CD4-positive, alpha-beta T cell (primary cell): ENCODE measurements at regions not wholly inside any gene's neighbourhood (a gene's known extent, or its start where the extent isn't known, plus 50 kb on each side); places are given as distances from the start of the nearest gene placed in this dataset.

Source experiments
- ATAC-seq: fragments of 200-7000 bp; cut with Tn5 transposase; one replicate; pipeline ENCODE4 v1.10.0; 2022; ENCODE audit warnings: mild to moderate bottlenecking; ENCODE audit not compliant: poor library complexity
- CTCF ChIA-PET: fragments of 350-600 bp; sonication (Branson Sonifier 250); formaldehyde crosslinking; loops from one replicate; lab custom pipeline; 2021; ENCODE audit warnings: antibody characterized with exemption, inconsistent platforms; lab: Charles Lee
- POLR2A ChIA-PET: fragments of 350-600 bp; sonication (Branson Sonifier 250); formaldehyde crosslinking; loops from one replicate; lab custom pipeline; 2021; ENCODE audit warnings: antibody characterized with exemption, inconsistent platforms; lab: Charles Lee
- DNase-seq, 14 experiments: peaks; one replicate each; pipeline ENCODE4 v3.0.0-alpha.2; 2013 to 2020; ENCODE audit warnings: mixed read lengths in 2 of 14
- H3K27ac ChIP-seq, 2 donors: one replicate each; pipeline versions ENCODE4 v1.5.1 to v1.7.0; 2013; ENCODE audit warnings: low read length in 2 of 2, low read depth in 1 of 2, mild to moderate bottlenecking in 1 of 2
- H3K27me3 ChIP-seq, 2 experiments: 1 replicate in 1 of 2; 2 replicates in 1 of 2; pipeline versions ENCODE4 v1.6.1 to v1.7.0; 2013; ENCODE audit warnings: low read length in 2 of 2, control low read depth in 1 of 2, mild to moderate bottlenecking in 1 of 2, moderate library complexity in 1 of 2; ENCODE audit not compliant: insufficient read depth in 2 of 2, control insufficient read depth in 1 of 2
- H3K36me3 ChIP-seq: one replicate; pipeline ENCODE4 v1.6.1; 2013; ENCODE audit warnings: low read length, control low read depth; ENCODE audit not compliant: insufficient read depth
- H3K4me1 ChIP-seq: one replicate; pipeline ENCODE4 v1.6.1; 2013; ENCODE audit warnings: low read length, control low read depth; ENCODE audit not compliant: insufficient read depth
- H3K4me3 ChIP-seq: one replicate; pipeline ENCODE4 v1.5.1; 2013; ENCODE audit warnings: mild to moderate bottlenecking, low read length, moderate library complexity
- H3K9me3 ChIP-seq, 2 experiments: 1 replicate in 1 of 2; 2 replicates in 1 of 2; pipeline versions ENCODE4 v1.6.1 to v1.7.0; 2013; ENCODE audit warnings: low read length in 2 of 2, mild to moderate bottlenecking in 2 of 2, control low read depth in 1 of 2, moderate library complexity in 1 of 2; ENCODE audit not compliant: control insufficient read depth in 1 of 2, insufficient read depth in 1 of 2
- H3K27ac Mint-ChIP-seq: one replicate; pipeline ENCODE4 v1.8.0; 2020; ENCODE audit warnings: mixed read lengths
- H3K27me3 Mint-ChIP-seq: one replicate; pipeline ENCODE4 v1.8.0; 2021; ENCODE audit warnings: mixed read lengths
- H3K36me3 Mint-ChIP-seq: one replicate; pipeline ENCODE4 v1.8.0; 2021; ENCODE audit warnings: low read depth, mixed read lengths
- H3K4me1 Mint-ChIP-seq: one replicate; pipeline ENCODE4 v1.8.0; 2021; ENCODE audit warnings: low read depth, mixed read lengths
- H3K4me3 Mint-ChIP-seq: one replicate; pipeline ENCODE4 v1.8.0; 2020; ENCODE audit warnings: mild to moderate bottlenecking, mixed read lengths
- H3K9me3 Mint-ChIP-seq: one replicate; pipeline ENCODE4 v1.8.0; 2020; ENCODE audit warnings: mixed read lengths
- intact Hi-C, 2 experiments: fragments of 100-400 bp; cut with DNase I in 1 of 2; cut with micrococcal nuclease in 1 of 2; formaldehyde crosslinking; loops; one replicate each; pipeline versions ENCODE4 v1.15.1 to v1.9.0; 2023 to 2025; cut with DNase I, micrococcal nuclease
- TF ChIP-seq, protein P1 (sequence below): fragments of 200-600 bp; IDR thresholded peaks from one replicate; pipeline ENCODE4 v1.8.0; 2022; ENCODE audit warnings: antibody characterized with exemption, mild to moderate bottlenecking

DNA sequence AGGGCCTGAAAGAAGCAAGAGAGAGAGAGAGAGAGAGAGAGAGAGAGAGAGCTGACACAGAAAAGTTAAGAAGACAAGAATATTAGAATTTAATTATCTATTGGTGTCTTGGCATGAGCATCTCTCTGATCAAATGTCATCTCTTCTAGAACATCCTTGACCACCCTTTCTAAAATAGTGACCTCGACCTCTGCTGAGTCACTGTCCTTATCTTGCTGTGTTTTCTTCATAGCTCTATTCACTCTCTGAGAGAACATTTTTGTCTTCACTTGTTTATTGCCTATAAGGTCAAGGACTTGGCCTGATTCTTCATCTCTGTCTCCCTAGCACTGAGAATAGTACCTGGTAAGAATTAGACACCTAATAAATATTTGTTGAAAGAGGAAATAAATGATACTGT lies 383.8 kb upstream of the RPS23 start:
- no peaks in the 10 kb centered on the region for H3K4me1 Mint-ChIP-seq
- intact Hi-C loops: no loop called here
- ChIA-PET POLR2A (no interaction called here), CTCF (no interaction called here)
- no peaks in the 10 kb centered on the region for H3K9me3 ChIP-seq
- ATAC-seq (no peak), DNase-seq (no peak)
- no peak overlapping the region for H3K4me3 ChIP-seq
- no peak overlapping the region for H3K27ac ChIP-seq
- H3K4me3 Mint-ChIP-seq: no peak overlapping the region
- H3K4me1 ChIP-seq: no peaks in the 10 kb centered on the region
- no peaks in the 10 kb centered on the region for H3K36me3 ChIP-seq
- no peaks in the 10 kb centered on the region for H3K27me3 ChIP-seq
- TF ChIP-seq, protein P1, sequence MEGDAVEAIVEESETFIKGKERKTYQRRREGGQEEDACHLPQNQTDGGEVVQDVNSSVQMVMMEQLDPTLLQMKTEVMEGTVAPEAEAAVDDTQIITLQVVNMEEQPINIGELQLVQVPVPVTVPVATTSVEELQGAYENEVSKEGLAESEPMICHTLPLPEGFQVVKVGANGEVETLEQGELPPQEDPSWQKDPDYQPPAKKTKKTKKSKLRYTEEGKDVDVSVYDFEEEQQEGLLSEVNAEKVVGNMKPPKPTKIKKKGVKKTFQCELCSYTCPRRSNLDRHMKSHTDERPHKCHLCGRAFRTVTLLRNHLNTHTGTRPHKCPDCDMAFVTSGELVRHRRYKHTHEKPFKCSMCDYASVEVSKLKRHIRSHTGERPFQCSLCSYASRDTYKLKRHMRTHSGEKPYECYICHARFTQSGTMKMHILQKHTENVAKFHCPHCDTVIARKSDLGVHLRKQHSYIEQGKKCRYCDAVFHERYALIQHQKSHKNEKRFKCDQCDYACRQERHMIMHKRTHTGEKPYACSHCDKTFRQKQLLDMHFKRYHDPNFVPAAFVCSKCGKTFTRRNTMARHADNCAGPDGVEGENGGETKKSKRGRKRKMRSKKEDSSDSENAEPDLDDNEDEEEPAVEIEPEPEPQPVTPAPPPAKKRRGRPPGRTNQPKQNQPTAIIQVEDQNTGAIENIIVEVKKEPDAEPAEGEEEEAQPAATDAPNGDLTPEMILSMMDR: no peak
- H3K9me3 Mint-ChIP-seq: no peaks in the 10 kb centered on the region
- no peaks in the 10 kb centered on the region for H3K36me3 Mint-ChIP-seq
- no peaks in the 10 kb centered on the region for H3K27me3 Mint-ChIP-seq
- no peak overlapping the region for H3K27ac Mint-ChIP-seq

DNA sequence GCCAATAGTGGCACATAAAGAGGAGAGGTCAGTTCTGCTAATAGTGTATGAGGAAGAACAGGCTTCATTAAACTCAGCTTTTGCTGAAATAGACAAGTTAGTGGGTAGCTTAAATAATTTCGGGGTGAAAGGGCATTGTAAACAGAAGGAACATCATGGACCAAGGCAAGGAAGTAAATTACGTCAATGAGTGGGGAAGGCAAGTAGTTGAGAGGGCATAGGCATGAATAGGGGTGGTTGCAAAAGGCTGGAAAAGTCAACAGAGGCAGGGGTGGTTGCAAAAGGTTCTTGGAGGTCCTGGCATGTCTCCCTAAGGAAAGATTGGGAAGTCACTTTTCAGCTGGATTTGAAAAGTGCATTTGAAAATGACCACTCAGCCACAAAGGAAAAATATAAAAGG lies 383.3 kb upstream of the RPS23 start:
- intact Hi-C loops: no loop called here
- Mint-ChIP-seq H3K4me1 (no peaks in the 10 kb centered on the region), H3K36me3 (no peaks in the 10 kb centered on the region), H3K27me3 (no peaks in the 10 kb centered on the region), H3K9me3 (no peaks in the 10 kb centered on the region), H3K4me3 (no peak overlapping the region), H3K27ac (no peak overlapping the region)
- Histone ChIP-seq H3K36me3 (no peaks in the 10 kb centered on the region), H3K9me3 (no peaks in the 10 kb centered on the region), H3K4me1 (no peaks in the 10 kb centered on the region), H3K27me3 (no peaks in the 10 kb centered on the region), H3K4me3 (no peak overlapping the region), H3K27ac (no peak overlapping the region)
- TF ChIP-seq, protein P1: no peak
- ATAC-seq (no peak), DNase-seq (no peak)
- ChIA-PET CTCF (no interaction called here), POLR2A (no interaction called here)

DNA sequence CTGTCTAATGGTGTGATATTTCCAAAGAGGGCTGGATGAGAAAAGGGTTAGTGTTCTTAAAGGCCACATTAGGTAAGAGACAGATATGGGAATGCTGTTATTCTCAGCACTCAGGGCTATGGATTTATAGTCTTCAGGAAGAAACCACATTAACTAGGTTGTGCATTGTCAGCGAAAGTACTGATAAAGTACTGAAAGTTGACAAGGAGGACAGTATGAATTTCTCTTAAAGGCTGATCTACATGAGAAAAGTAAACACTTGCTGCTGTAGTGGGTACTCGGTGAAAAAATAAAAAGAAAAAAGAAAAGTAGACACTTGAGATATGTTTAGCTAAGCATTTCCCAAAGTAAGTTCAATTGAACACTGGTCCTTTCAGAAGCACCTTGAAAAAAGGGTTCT lies 381.0 kb upstream of the RPS23 start:
- H3K4me1 Mint-ChIP-seq: no peaks in the 10 kb centered on the region
- H3K27me3 Mint-ChIP-seq: no peaks in the 10 kb centered on the region
- CTCF ChIA-PET: no interaction called here

More for the DNA sequence above, 381.0 kb upstream of the RPS23 start:
- Histone ChIP-seq H3K4me3 (no peak overlapping the region), H3K27me3 (no peaks in the 10 kb centered on the region), H3K9me3 (no peaks in the 10 kb centered on the region), H3K4me1 (no peaks in the 10 kb centered on the region), H3K36me3 (no peaks in the 10 kb centered on the region), H3K27ac (no peak overlapping the region)
- Mint-ChIP-seq H3K9me3 (no peaks in the 10 kb centered on the region), H3K4me3 (no peak overlapping the region), H3K27ac (no peak overlapping the region), H3K36me3 (no peaks in the 10 kb centered on the region)
- intact Hi-C loops: no loop called here
- POLR2A ChIA-PET: no interaction called here
- ATAC-seq: no peak
- TF ChIP-seq, protein P1: no peak
- DNase-seq: no peak
